Caki2 (cell line): ENCODE measurements at regions not wholly inside any gene's neighbourhood (a gene's known extent, or its start where the extent isn't known, plus 50 kb on each side); places are given as distances from the start of the nearest gene placed in this dataset.

Experiments
- DNase-seq: peaks from one replicate; pipeline ENCODE4 v3.0.0-alpha.2; 2015; ENCODE audit warnings: low read depth
- in situ Hi-C: cut with HindIII; loops from 2 replicates; pipeline ENCODE4 v1.10.0; 2016; ENCODE audit warnings: low sequenced_read_pairs, low pct_unique_long_range_greater_than_20kb, mixed read lengths

DNA sequence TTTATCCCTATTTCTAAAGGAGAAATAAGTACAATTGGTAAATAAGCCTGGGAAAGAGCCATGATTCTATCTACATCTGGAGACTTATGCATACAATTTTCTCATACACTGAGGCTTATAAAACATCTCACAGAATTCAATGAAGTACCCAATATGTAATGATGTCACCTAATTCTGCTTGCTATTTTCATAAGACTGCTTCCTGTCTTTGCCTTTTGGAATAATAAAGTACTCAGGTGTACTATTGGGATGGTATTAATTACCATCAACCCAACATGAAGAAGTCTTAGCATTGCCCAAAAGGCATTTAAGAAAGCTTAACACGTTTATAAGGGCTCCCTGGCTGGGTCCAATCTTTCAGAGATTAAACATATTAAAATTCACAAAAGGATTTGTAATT lies 216.4 kb upstream of the TSHZ2 start:
- DNase-seq = no peak
- in situ Hi-C loops = no loop called here

DNA sequence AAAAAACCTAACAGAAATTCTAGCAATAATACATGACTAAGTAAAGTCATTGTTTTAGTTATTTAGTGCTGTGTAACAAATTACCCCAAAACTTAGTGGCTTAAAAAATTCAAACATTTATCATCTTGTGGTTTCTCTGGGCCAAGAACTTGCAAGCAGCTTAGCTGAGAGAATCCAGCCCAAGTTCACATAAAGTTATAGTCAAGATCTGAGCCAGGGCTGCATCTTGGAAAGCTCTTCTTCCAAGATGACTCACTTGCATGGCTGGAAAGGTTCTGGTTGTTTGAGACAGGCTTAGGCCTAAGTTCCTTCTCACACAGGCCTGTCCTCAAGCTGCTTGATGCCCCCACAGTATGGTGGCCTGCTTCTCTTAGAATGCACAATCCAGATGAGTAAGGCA lies 217.8 kb upstream of the TSHZ2 start:
- no peak for DNase-seq
- in situ Hi-C loops = no loop called here

DNA sequence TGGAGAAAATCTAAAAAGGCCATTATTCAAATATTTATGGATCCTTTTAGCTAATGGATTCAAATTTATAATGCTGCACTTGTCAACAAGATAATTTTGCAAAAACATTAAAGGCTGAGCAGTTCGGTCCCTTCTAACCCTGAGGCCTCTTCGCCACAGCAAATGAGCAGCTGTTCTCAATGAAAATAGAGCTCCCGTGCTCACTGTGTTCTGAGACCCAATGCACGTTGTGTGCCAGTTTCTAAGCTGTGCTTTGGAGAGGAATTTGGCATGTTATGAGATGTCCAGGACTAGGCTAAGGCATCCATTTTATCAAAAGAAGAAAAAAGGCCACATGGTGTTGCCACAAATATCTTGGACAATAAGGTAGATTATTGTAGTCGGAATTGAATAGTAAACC lies 220.1 kb upstream of the TSHZ2 start:
- in situ Hi-C loops = no loop called here
- no peak for DNase-seq

DNA sequence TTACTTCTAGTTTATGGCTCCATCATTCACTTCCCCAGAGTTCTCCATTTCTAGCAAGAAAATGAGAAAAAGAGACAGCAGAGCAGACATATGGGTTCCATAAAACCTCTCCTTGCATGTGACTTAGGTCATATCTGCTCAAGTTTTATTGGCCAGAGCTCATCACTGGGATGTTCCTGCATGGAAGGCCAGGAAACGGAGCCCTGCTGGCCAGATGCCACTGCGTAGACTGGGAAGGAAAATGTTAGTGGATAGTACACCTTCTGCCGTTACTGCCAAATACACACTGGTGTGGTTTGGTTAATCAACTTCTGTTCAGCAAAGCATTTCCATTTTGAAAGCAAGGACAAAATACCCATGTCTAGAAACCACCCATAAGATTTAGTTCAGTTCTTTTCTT lies 220.6 kb upstream of the TSHZ2 start:
- in situ Hi-C loops = no loop called here
- DNase-seq = no peak

DNA sequence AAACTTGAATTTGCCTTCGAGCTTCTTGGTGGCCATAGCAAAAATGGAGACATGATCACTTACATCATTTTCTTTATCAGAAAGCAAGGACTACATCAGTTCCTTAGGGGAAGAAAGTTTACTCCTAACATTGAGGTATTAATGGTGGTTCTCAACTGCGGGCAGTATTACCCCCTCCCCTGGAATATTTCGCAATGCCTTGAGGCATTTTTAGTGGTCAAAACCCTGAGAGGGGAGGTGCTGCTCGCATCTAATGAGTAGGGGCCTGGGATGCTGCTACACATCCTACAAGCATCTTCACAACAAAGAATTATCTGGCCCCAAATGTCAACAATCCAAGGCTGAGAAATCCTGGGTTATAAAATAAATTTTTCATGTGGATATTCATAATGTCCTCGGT lies 222.2 kb upstream of the TSHZ2 start:
- no peak for DNase-seq
- in situ Hi-C loops = no loop called here

DNA sequence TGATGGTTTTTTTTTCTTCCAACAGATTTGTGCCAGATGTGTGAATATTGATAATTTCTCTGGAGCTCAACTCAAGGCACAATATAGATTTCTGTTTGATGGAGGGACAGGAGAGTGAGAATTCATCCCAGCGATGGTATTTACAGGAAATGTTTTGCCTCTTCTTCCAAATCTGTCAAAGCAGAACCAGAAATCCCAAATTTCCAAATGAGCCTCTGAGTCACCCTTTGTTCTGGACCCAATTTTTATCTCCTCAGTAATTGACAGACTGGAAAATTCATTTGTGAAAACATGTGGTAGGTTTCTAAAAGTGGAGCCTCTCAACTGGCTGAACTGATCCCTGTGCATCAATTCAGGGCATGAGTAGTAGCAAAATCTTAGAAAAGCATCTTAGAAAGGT lies 223.2 kb upstream of the TSHZ2 start:
- no peak for DNase-seq
- in situ Hi-C loops = no loop called here

DNA sequence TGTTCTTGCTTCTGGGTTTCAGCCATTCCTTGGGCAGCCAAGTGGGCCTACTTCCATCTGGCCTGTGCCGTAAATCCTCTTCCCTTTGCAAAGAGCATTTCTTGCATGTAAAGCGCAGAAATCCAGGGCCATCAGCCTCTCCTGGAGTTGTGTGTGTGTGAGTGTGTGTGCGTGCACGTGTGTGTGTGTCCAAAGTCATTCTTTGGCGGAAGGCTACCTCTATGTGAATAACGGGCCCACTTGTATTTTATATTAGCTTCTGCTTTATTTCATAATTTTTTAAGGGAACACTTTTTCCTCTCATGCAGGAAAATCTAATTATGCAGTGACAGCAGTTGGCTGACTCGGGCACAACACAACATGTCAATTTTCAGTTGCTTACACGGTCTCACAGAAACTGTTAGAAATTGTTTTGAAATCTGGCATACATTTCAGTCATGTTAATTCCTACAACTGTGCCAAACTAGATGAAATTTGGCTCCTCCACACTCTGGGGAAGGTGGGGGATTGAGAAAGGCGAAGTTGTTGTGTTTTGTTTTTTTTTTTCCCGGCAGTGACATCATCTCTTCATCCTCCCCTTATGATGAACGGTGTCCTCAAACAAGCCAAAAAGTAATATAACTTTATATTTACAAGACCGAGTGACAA lies 223.7 kb upstream of the TSHZ2 start:
- in situ Hi-C loops = no loop called here

DNA sequence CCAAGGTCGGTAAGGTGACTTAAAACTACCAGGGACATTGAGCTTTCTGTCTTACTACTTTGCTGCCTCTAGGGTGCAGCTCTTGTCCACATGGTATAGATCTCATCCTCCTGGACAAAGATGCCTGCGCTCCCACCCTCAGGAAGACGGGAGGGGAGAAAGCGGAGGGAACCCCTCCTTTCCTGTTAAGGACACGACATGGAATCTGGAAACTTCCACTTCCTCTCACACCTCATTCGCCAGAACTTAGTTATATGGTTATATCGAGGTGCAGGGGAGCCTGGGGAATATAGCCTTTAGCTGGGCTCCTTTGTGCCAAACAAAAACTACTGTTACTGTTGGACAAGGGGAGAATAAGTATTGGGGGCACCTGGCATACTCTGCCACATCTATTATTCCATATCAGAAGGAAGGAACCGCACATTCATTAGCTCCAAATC lies 224.3 kb upstream of the TSHZ2 start:
- in situ Hi-C loops = no loop called here
- no peak for DNase-seq

More for the DNA sequence above, 223.7 kb upstream of the TSHZ2 start:
- no peak for DNase-seq

DNA sequence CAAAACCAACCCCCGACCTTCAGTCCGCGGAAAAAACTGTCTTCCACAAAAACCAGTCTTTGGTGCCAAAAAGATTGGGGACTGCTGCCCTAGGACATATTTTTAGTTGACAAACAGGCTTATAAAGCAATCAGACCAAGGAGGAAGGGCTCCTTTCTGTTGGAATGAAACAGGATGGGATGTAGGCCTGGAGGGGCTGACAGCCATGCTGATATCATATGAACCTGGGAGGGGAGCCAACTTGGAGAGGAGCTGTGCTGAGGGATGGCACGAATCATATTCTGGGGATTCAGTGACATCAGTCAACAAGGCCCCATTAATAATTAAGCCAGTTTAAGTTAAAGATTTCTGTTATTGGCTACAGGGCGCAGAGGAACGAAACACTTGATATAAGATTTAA lies 225.4 kb upstream of the TSHZ2 start:
- no peak for DNase-seq
- in situ Hi-C loops = no loop called here

DNA sequence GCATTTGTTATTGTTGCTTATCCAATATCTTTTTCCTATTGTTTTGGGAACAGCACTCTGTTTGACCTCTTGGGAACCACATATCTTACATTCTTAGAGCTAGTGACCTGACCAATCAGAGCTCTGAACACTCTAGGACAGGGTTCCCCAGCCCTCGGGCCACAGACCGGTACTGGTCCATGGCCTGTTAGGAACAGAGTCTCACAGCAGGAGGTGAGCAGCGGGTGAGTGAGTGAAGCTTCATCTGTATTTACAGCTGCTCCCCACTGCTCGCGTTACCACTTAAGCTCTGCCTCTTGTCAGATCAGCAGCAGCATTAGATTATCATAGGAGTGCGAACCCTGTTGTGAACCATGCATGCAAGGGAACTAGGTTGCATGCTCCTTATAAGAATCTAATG lies 226.0 kb upstream of the TSHZ2 start:
- in situ Hi-C loops = no loop called here
- DNase-seq = no peak

DNA sequence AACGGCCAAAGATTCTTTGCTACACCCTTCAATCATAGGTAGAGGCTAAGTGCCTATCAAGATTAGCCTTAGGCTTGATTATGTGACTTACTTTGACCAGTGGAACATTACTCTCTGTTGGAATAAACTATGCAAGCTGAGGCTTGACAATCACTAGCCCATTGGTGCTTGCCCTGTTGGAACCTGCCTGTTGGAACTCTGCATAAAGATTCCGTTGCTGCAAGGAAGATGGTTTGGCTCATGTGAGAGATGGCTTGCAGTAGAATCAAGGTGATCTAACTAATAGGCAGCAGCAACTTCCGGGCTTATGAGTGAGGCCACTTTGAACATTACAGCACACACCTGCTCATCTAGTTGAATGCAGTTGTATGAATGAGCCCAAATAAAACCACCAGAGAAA lies 227.7 kb upstream of the TSHZ2 start:
- DNase-seq = no peak
- in situ Hi-C loops = no loop called here

DNA sequence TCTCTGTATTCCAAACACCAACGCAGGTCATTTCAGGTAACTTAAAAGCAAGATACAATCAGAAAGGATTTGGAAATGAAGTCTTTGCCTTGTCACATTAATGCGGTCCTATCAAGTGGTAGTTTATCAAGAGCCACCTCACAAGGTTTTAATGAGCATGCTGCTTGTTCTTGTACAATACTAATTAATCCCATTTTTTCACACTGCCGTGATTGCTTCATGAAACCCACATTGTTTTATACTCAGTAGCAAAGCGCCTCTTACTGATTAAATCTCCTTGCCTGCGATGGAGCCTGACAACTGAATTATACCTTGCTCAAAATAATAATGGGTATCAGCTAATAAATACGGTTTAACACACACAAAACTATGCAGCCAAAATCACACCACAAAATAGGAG lies 234.1 kb upstream of the TSHZ2 start:
- in situ Hi-C loops = no loop called here

DNA sequence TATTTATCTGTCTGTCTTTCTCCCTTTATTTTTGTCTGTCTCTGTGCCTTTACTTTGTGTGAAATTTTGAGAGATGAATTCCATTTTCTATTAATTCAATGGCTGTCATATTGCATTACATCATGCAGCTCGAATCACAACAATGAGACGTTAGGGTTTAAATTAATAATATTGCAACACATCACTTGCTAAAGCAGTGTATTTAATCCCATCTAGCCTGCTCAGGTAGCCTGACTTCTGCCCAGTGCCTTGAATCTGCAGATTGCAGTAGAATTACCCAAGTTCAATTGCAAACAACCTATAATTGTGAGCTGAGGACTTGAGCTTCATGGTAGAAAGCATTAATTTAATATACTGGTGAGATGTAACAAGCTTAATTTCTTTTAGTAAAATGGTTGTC lies 235.7 kb upstream of the TSHZ2 start:
- in situ Hi-C loops = no loop called here
- DNase-seq = no peak

More for the DNA sequence above, 234.1 kb upstream of the TSHZ2 start:
- DNase-seq = no peak

DNA sequence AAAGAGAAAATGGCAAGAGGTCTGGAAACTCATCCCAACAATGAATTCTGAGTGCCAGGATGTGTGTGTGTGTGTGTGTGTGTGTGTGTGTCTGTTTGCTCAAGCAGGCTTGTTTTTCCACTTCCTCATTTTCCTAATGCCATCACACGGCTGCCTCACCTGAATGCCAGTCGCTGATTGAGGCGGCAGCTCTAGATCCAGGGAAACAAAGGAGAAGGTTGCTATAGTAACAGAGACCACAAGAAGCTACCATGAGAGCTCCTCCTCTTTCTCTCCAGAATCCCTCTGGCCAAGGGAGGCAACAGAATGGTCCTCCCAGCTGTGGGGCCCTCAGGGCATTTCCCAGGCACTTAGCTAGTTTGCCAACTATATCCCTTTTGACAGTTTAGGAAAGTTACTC lies 241.1 kb upstream of the TSHZ2 start:
- no peak for DNase-seq
- in situ Hi-C loops = no loop called here

DNA sequence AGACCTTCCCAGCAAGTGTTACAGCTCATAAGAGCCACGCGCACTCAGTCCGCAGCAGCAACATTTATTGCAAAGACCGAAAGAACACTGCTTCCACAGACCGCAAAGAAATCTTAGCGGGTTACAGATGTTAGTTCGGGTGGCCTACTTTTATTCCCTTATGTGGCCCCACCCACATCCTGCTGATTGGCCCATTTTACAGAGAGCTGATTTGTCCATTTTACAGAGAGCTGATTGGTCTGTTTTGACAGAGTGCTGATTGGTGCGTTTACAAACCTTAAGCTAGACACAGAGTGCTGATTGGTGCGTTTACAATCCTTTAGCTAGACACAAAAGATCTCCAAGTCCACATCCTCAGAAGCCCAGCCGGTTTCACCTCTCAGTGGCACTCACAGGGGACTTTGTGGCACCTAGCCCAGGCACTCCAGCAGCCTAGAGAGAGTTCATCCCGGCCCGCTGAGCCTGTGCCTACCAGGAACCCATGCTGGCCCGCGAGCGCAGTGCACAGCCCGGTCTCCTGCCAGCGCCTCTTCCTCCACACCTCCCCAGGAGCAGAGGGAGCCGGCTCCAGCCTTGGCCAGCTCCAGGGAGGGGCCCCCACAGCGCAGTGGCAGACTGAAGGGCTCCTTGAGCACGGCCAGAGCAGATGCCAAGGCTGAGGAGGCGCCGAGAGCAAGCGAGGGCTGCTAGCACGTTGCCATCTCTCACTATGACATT lies 244.3 kb upstream of the TSHZ2 start:
- in situ Hi-C loops = no loop called here
- DNase-seq = no peak

DNA sequence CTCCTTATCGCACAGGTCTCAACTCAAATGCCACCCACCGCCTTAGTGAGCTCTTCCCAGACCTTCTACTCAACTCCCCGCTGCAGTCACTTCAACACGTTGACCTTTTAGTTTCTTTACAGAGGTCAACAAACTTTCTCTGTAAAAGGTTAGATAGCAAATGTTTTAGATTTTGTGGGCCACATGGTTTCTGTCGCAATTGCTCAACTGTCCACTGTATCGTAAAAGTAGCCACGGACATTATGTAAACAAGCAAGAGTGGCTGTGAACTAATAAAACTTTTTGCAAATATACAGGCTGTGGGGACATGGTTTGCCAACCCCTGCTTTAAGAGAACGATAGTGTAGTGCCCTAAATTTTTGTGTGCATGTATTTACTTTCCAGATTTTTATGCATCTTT lies 247.6 kb upstream of the TSHZ2 start:
- no peak for DNase-seq
- in situ Hi-C loops = no loop called here

DNA sequence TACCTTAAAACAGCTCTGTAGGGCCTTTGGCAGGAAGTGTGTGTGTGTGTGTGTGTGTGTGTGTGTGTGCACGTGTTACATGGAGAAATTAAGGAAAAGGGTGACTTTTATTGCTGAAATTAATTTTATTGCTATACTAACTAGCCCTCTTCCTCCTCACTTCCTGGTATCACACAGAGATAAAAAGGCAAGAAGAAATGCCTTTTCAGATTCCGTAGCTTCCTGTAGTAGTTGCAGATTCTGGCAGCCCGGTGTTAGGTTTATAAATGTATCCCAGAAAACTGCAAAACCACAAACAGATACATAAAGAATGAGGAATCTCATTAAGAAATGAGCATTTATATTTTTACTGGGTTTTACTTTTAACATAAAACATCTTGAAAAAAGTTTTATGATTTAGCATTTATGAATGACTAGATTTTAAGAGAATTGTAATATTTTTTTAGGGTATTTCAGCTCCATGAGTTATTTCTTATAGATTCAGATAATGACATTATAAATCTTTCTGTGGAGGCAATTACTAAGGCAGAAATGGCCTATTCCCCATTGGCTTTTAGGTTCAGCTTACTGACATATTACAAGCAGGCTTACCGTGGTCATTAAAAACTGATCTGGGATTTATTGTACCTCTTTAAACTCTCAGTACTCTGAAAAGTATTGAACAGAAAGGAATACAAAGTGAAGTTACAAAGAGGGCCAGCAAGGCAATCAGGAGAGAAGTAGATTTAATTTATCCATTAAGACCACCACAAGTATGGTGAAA lies 249.1 kb upstream of the TSHZ2 start:
- no peak for DNase-seq
- in situ Hi-C loops = no loop called here

DNA sequence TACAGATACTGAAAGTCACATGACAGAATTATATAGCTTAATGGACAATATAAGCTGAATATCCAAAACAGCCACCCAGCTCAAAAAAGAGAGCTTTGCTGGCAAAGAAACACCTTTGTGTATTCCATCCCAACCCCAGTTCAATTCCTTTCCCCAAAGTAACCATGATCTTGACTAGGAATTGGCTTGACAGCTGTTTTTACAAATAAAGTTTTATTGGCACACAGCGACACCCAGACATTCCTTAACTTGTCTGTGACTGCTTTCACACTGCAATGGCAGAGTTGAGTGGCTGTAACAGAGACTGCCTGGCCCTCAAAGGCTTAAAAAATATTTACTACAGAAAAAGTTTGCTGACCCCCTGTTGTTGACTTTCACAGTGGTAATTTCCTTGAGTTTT lies 264.0 kb upstream of the TSHZ2 start:
- no peak for DNase-seq
- in situ Hi-C loops = no loop called here

DNA sequence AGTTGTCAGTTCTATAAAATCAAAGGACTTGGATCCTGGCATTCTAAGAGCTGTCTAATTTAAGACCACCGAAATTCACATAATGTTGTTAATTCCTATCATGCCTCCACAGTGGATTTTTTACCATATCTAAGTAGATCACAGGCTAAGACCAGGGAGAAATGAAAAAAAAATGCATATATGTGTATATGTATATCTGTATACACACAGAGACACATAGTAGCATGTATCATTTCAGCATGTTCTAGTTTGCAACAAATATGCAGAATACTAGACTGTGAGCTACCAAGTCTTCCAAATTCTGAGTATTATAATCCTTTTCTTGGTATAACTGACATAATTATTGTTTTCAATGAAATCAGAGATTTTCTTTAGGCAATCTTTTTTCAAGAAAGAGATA lies 267.6 kb upstream of the TSHZ2 start:
- in situ Hi-C loops = no loop called here
- no peak for DNase-seq

DNA sequence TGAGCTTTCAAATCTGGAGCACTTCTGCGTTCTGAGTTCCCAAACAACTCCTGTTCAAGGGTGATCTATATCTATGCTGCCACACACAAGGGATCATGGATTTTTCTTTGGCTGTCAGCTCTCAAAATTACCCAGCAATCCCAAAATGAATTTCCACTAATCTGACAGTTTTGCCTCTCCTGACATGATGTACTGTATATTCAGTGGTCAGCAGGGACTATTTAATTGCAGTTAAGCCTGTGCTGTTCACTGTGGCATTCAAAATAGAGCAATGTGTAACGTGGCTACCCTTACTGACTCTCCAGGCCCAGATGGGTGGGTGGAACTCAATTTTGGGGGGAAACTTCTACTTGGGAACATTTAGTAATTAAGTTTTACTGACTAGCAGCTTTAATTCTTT lies 283.8 kb upstream of the TSHZ2 start:
- no peak for DNase-seq
- in situ Hi-C loops = no loop called here
